ENCODE measurements at regions not wholly inside any gene's neighbourhood (a gene's known extent, or its start where the extent isn't known, plus 50 kb on each side); places are given as distances from the start of the nearest gene placed in this dataset.
A peak's percentile ranks its signal among the peaks of the same experiment; 100 is the strongest.

GRCh38 chr11:69962152-69962551 is 116.0 kb upstream of the ANO1 start:
- no peaks in the 10 kb centered on the region for H3K4me1 Mint-ChIP-seq
- intact Hi-C loops (cut with micrococcal nuclease) = no loop called here
- no peak for DNase-seq
- H3K27me3 Mint-ChIP-seq = no peaks in the 10 kb centered on the region
- H3K36me3 Mint-ChIP-seq (ENCODE audit: low read depth) = no peaks in the 10 kb centered on the region
- H3K27ac Mint-ChIP-seq = no peak overlapping the region
- H3K9me3 Mint-ChIP-seq = no peaks in the 10 kb centered on the region
- no peak overlapping the region for H3K4me3 Mint-ChIP-seq

GRCh38 chr11:69963533-69964246 is 114.4 kb upstream of the ANO1 start:
- intact Hi-C loops (cut with micrococcal nuclease) = no loop called here
- H3K4me3 Mint-ChIP-seq = no peak overlapping the region
- no peaks in the 10 kb centered on the region for H3K9me3 Mint-ChIP-seq
- H3K27me3 Mint-ChIP-seq = no peaks in the 10 kb centered on the region
- H3K36me3 Mint-ChIP-seq (ENCODE audit: low read depth) = no peaks in the 10 kb centered on the region
- no peak overlapping the region for H3K27ac Mint-ChIP-seq
- H3K4me1 Mint-ChIP-seq = no peaks in the 10 kb centered on the region
- DNase-seq = no peak

- no peak for DNase-seq
- H3K4me1 Mint-ChIP-seq = no peaks in the 10 kb centered on the region
- no peaks in the 10 kb centered on the region for H3K36me3 Mint-ChIP-seq (ENCODE audit: low read depth)
- no peaks in the 10 kb centered on the region for H3K9me3 Mint-ChIP-seq
- intact Hi-C loops (cut with micrococcal nuclease) = no loop called here
- no peak overlapping the region for H3K27ac Mint-ChIP-seq
- peaks cover 1% of the 10 kb centered on the region for H3K27me3 Mint-ChIP-seq
- no peak overlapping the region for H3K4me3 Mint-ChIP-seq
Observed at GRCh38 chr11:69964247-69964643, 113.9 kb upstream of the ANO1 start.

GRCh38 chr11:69965821-69966582 is 112.1 kb upstream of the ANO1 start:
- Mint-ChIP-seq H3K27ac (no peak overlapping the region), H3K9me3 (no peaks in the 10 kb centered on the region), H3K36me3 (ENCODE audit: low read depth) (no peaks in the 10 kb centered on the region), H3K4me1 (peaks cover 6% of the 10 kb centered on the region), H3K27me3 (peaks cover 2% of the 10 kb centered on the region), H3K4me3 (no peak overlapping the region)
- no peak for DNase-seq
- intact Hi-C loops (cut with micrococcal nuclease) = no loop called here

- Mint-ChIP-seq H3K36me3 (ENCODE audit: low read depth) (no peaks in the 10 kb centered on the region), H3K27me3 (peaks cover 2% of the 10 kb centered on the region), H3K27ac (no peak overlapping the region), H3K4me3 (no peak overlapping the region), H3K4me1 (peaks cover 6% of the 10 kb centered on the region), H3K9me3 (no peaks in the 10 kb centered on the region)
- no peak for DNase-seq
- intact Hi-C loops (cut with micrococcal nuclease) = no loop called here
Observed at GRCh38 chr11:69966583-69966835, 111.6 kb upstream of the ANO1 start.

GRCh38 chr11:69966910-69967483 is 111.1 kb upstream of the ANO1 start:
- no peaks in the 10 kb centered on the region for H3K36me3 Mint-ChIP-seq (ENCODE audit: low read depth)
- H3K4me3 Mint-ChIP-seq = no peak overlapping the region
- no peak overlapping the region for H3K27ac Mint-ChIP-seq
- DNase-seq = no peak
- no peaks in the 10 kb centered on the region for H3K9me3 Mint-ChIP-seq
- H3K4me1 Mint-ChIP-seq = peaks cover 6% of the 10 kb centered on the region
- intact Hi-C loops (cut with micrococcal nuclease) = no loop called here
- peaks cover 2% of the 10 kb centered on the region for H3K27me3 Mint-ChIP-seq

- Mint-ChIP-seq H3K27me3 (peaks cover 2% of the 10 kb centered on the region), H3K4me1 (peaks cover 7% of the 10 kb centered on the region), H3K27ac (no peak overlapping the region), H3K4me3 (no peak overlapping the region), H3K36me3 (ENCODE audit: low read depth) (no peaks in the 10 kb centered on the region), H3K9me3 (no peaks in the 10 kb centered on the region)
- intact Hi-C loops (cut with micrococcal nuclease) = no loop called here
- no peak for DNase-seq
Observed at GRCh38 chr11:69967484-69967883, 110.6 kb upstream of the ANO1 start.

- Mint-ChIP-seq H3K9me3 (no peaks in the 10 kb centered on the region), H3K27ac (no peak overlapping the region), H3K4me1 (peaks cover 8% of the 10 kb centered on the region), H3K36me3 (ENCODE audit: low read depth) (no peaks in the 10 kb centered on the region), H3K4me3 (no peak overlapping the region), H3K27me3 (peaks cover 2% of the 10 kb centered on the region)
- intact Hi-C loops (cut with micrococcal nuclease) = no loop called here
- no peak for DNase-seq
Observed at GRCh38 chr11:69968396-69969347, 109.4 kb upstream of the ANO1 start.

- peaks cover 8% of the 10 kb centered on the region for H3K4me1 Mint-ChIP-seq
- DNase-seq = peak; percentile 66
- H3K9me3 Mint-ChIP-seq = no peaks in the 10 kb centered on the region
- H3K36me3 Mint-ChIP-seq (ENCODE audit: low read depth) = no peaks in the 10 kb centered on the region
- H3K27me3 Mint-ChIP-seq = peaks cover 2% of the 10 kb centered on the region
- peak overlapping the region; percentile 25 for H3K4me3 Mint-ChIP-seq
- H3K27ac Mint-ChIP-seq = peak overlapping the region; percentile 48
- intact Hi-C loops (cut with micrococcal nuclease) = no loop called here
Observed at GRCh38 chr11:69969890-69970784, 108.0 kb upstream of the ANO1 start.

GRCh38 chr11:69970785-69971535 is 107.2 kb upstream of the ANO1 start:
- Mint-ChIP-seq H3K9me3 (no peaks in the 10 kb centered on the region), H3K4me3 (no peak overlapping the region), H3K36me3 (ENCODE audit: low read depth) (no peaks in the 10 kb centered on the region), H3K27ac (no peak overlapping the region), H3K4me1 (peaks cover 8% of the 10 kb centered on the region), H3K27me3 (peaks cover 2% of the 10 kb centered on the region)
- no peak for DNase-seq
- intact Hi-C loops (cut with micrococcal nuclease) = no loop called here

- no peak for DNase-seq
- Mint-ChIP-seq H3K27ac (no peak overlapping the region), H3K9me3 (no peaks in the 10 kb centered on the region), H3K27me3 (peaks cover 2% of the 10 kb centered on the region), H3K36me3 (ENCODE audit: low read depth) (no peaks in the 10 kb centered on the region), H3K4me3 (no peak overlapping the region), H3K4me1 (peaks cover 8% of the 10 kb centered on the region)
- intact Hi-C loops (cut with micrococcal nuclease) = no loop called here
Observed at GRCh38 chr11:69971741-69972140, 106.4 kb upstream of the ANO1 start.

GRCh38 chr11:69972351-69972802 is 105.7 kb upstream of the ANO1 start:
- DNase-seq = peak; percentile 67
- Mint-ChIP-seq H3K27ac (peak overlapping the region; percentile 35), H3K4me1 (peaks cover 8% of the 10 kb centered on the region), H3K9me3 (no peaks in the 10 kb centered on the region), H3K4me3 (no peak overlapping the region), H3K36me3 (ENCODE audit: low read depth) (no peaks in the 10 kb centered on the region), H3K27me3 (peaks cover 2% of the 10 kb centered on the region)
- intact Hi-C loops (cut with micrococcal nuclease) = no loop called here
